Spleen (tissue), 11 donors: ENCODE measurements at regions not wholly inside any gene's neighbourhood (a gene's known extent, or its start where the extent isn't known, plus 50 kb on each side); places are given as distances from the start of the nearest gene placed in this dataset.

ENCODE experiments used
- DNase-seq: peaks from one replicate; pipeline ENCODE4 v3.0.0-alpha.2; 2020
- H3K27ac ChIP-seq, 8 donors: fragments of 200-600 bp; sonication (generic) in 7 of 8; 1 replicate in 4 of 8; 2 replicates in 4 of 8; pipeline versions ENCODE4 v1.5.0 to v1.8.0; 2016 to 2021; ENCODE audit warnings: inconsistent platforms in 4 of 8, mild to moderate bottlenecking in 4 of 8, moderate library complexity in 1 of 8
- H3K27me3 ChIP-seq, 7 donors: fragments of 200-600 bp; sonication (generic) in 6 of 7; replicated peaks in 1 of 7; 1 replicate in 4 of 7; 2 replicates in 3 of 7; pipeline versions ENCODE4 v1.5.0 to v1.8.0; 2016 to 2021; ENCODE audit warnings: inconsistent platforms in 3 of 7, mild to moderate bottlenecking in 1 of 7
- H3K36me3 ChIP-seq, 6 donors: fragments of 200-600 bp; sonication (generic) in 5 of 6; 1 replicate in 4 of 6; 2 replicates in 2 of 6; pipeline versions ENCODE4 v1.5.0 to v1.8.0; 2016 to 2021; ENCODE audit warnings: inconsistent platforms in 2 of 6
- H3K4me1 ChIP-seq, 6 donors: fragments of 200-600 bp; sonication (generic) in 5 of 6; 1 replicate in 3 of 6; 2 replicates in 3 of 6; pipeline versions ENCODE4 v1.5.0 to v1.8.0; 2016 to 2021; ENCODE audit warnings: inconsistent platforms in 3 of 6
- H3K4me3 ChIP-seq, 8 donors: fragments of 200-600 bp; sonication (generic) in 7 of 8; 1 replicate in 4 of 8; 2 replicates in 4 of 8; pipeline versions ENCODE4 v1.5.0 to v1.8.0; 2016 to 2021; ENCODE audit warnings: inconsistent platforms in 4 of 8, mild to moderate bottlenecking in 4 of 8, moderate library complexity in 2 of 8
- H3K9me3 ChIP-seq, 8 donors: fragments of 200-600 bp; sonication (generic) in 7 of 8; 1 replicate in 4 of 8; 2 replicates in 4 of 8; pipeline versions ENCODE4 v1.5.0 to v1.8.0; 2016 to 2021; ENCODE audit warnings: inconsistent platforms in 4 of 8
- CTCF ChIP-seq, 11 experiments: fragments of 200-600 bp in 7 of 11; fragments of 450-650 bp in 4 of 11; sonication (generic) in 4 of 11; IDR thresholded peaks in 8 of 11; conservative IDR thresholded peaks in 3 of 11; 1 replicate in 7 of 11; 2 replicates in 4 of 11; pipeline versions ENCODE4 v1.4.0 to v1.8.0; 2016 to 2021; ENCODE audit warnings: antibody characterized with exemption in 11 of 11, inconsistent platforms in 4 of 11, mild to moderate bottlenecking in 1 of 11
- POLR2A ChIP-seq, 3 donors: fragments of 450-650 bp; IDR thresholded peaks; one replicate each; pipeline ENCODE4 v1.5.1; 2017; ENCODE audit warnings: antibody characterized with exemption in 3 of 3, mild to moderate bottlenecking in 1 of 3
- POLR2AphosphoS5 ChIP-seq, 3 donors: sonication (generic); formaldehyde crosslinking; IDR thresholded peaks; one replicate each; pipeline ENCODE4 v1.5.1; 2017; ENCODE audit warnings: antibody characterized with exemption in 3 of 3
- WGBS, 5 donors: extraction: QIAGEN DNeasy Blood & Tissue Kit in 3 of 5; methylation state at CpG; one replicate each; pipeline versions ENCODE4 v1.1.5 to v1.1.7; 2013 to 2018; 5-methylcytosine and 5-hydroxymethylcytosine counted together
- intact Hi-C: fragments of 100-400 bp; cut with DNase I; formaldehyde crosslinking; loops from one replicate; pipeline ENCODE4 v1.15.0; 2023; ENCODE audit warnings: low total_unique reads
- donor health status: healthy with polysubstance abuse.
- donor health status: DM: no; HTN: no; CAD: no; lungs with moderate emphysema.
- donor health status: DM: no; HTN: no; CAD: no.
- donor health status: Bipolar disorder and iron deficiency.
- donor health status: healthy.
- donor health status: DM: no; HTN: no; CAD: no.
- donor health status: DM: yes; HTN: yes; CAD: no.

- no peak for TF ChIP-seq POLR2A (IDR thresholded peaks at IDR 0.05)
- TF ChIP-seq POLR2AphosphoS5 (IDR thresholded peaks at IDR 0.05): no peak
- no peak for TF ChIP-seq CTCF (IDR thresholded peaks at IDR 0.05 in 8 of 11, conservative IDR thresholded peaks at IDR 0.05 in 3 of 11)
- H3K9me3 ChIP-seq: no peaks in the 10 kb centered on the region
- no peaks in the 10 kb centered on the region for H3K27me3 ChIP-seq
- H3K36me3 ChIP-seq: no peaks in the 10 kb centered on the region
- 83 to 95% (median 88%) methylated on average over 2 of the region's 2 CpGs for WGBS, 5 donors
- H3K27ac ChIP-seq: no peak overlapping the region
- no peak for DNase-seq
- H3K4me1 ChIP-seq: no peaks in the 10 kb centered on the region
- no peak overlapping the region for H3K4me3 ChIP-seq
- intact Hi-C loops: no loop called here
These were observed 75.8 kb upstream of the AFF2 start for GRCh38 chrX:148424570-148424969.

GRCh38 chrX:148426467-148426866 is 74.0 kb upstream of the AFF2 start:
- no peaks in the 10 kb centered on the region for H3K36me3 ChIP-seq
- no peaks in the 10 kb centered on the region for H3K9me3 ChIP-seq
- H3K4me3 ChIP-seq: no peak overlapping the region
- 68 to 87% (median 78%) methylated on average over 3 of the region's 3 CpGs for WGBS, 5 donors
- H3K27ac ChIP-seq: no peak overlapping the region
- no peaks in the 10 kb centered on the region for H3K27me3 ChIP-seq
- intact Hi-C loops: no loop called here
- no peaks in the 10 kb centered on the region for H3K4me1 ChIP-seq
- TF ChIP-seq POLR2AphosphoS5 (IDR thresholded peaks at IDR 0.05): no peak
- no peak for DNase-seq

- Histone ChIP-seq H3K36me3 (no peaks in the 10 kb centered on the region), H3K4me3 (no peak overlapping the region), H3K27me3 (no peaks in the 10 kb centered on the region), H3K4me1 (no peaks in the 10 kb centered on the region), H3K27ac (no peak overlapping the region), H3K9me3 (no peaks in the 10 kb centered on the region)
- no peak for DNase-seq
- no peak for TF ChIP-seq POLR2A (IDR thresholded peaks at IDR 0.05)
- TF ChIP-seq POLR2AphosphoS5 (IDR thresholded peaks at IDR 0.05): no peak
- TF ChIP-seq CTCF (IDR thresholded peaks at IDR 0.05 in 8 of 11, conservative IDR thresholded peaks at IDR 0.05 in 3 of 11): no peak
- intact Hi-C loops: no loop called here
- 55 to 81% (median 75%) methylated on average over 2 to 3 of the region's 3 CpGs for WGBS, 5 donors
These were observed 59.0 kb upstream of the AFF2 start for GRCh38 chrX:148441387-148441786.

GRCh38 chrX:148443216-148443615 is 57.2 kb upstream of the AFF2 start:
- Histone ChIP-seq H3K9me3 (no peaks in the 10 kb centered on the region), H3K27ac (no peak overlapping the region), H3K4me1 (no peaks in the 10 kb centered on the region), H3K27me3 (no peaks in the 10 kb centered on the region), H3K4me3 (no peak overlapping the region), H3K36me3 (no peaks in the 10 kb centered on the region)
- TF ChIP-seq CTCF (IDR thresholded peaks at IDR 0.05 in 8 of 11, conservative IDR thresholded peaks at IDR 0.05 in 3 of 11) (no peak), POLR2A (IDR thresholded peaks at IDR 0.05) (no peak), POLR2AphosphoS5 (IDR thresholded peaks at IDR 0.05) (no peak)
- WGBS, 5 donors: 31 to 49% (median 38%) methylated on average over 3 of the region's 3 CpGs
- intact Hi-C loops: no loop called here
- no peak for DNase-seq

GRCh38 chrX:148448686-148449085 is 51.7 kb upstream of the AFF2 start:
- WGBS, 5 donors: 67 to 85% (median 80%) methylated on average over 4 of the region's 4 CpGs
- intact Hi-C loops: no loop called here
- Histone ChIP-seq H3K27me3 (no peaks in the 10 kb centered on the region), H3K4me1 (no peaks in the 10 kb centered on the region), H3K4me3 (no peak overlapping the region), H3K36me3 (no peaks in the 10 kb centered on the region), H3K9me3 (no peaks in the 10 kb centered on the region), H3K27ac (no peak overlapping the region)
- TF ChIP-seq POLR2A (IDR thresholded peaks at IDR 0.05): no peak
- TF ChIP-seq CTCF (IDR thresholded peaks at IDR 0.05 in 8 of 11, conservative IDR thresholded peaks at IDR 0.05 in 3 of 11): no peak
- TF ChIP-seq POLR2AphosphoS5 (IDR thresholded peaks at IDR 0.05): no peak
- no peak for DNase-seq
